ENCODE measurements at regions not wholly inside any gene's neighbourhood (a gene's known extent, or its start where the extent isn't known, plus 50 kb on each side); places are given as distances from the start of the nearest gene placed in this dataset.

GRCh38 chr1:168911370-168911769, 182.4 kb upstream of the DPT start:
- no peak for DNase-seq (ENCODE audit: low spot score)
- in situ Hi-C loops (cut with MboI; ENCODE audit: low sequenced_read_pairs, unreplicated experiment) = no loop called here

GRCh38 chr1:168913711-168914463, 184.9 kb upstream of the DPT start:
- TF ChIP-seq CTCF (IDR thresholded peaks at IDR 0.05; ENCODE audit: borderline replicate concordance, control extremely low read depth, extremely low read depth, insufficient read depth, missing control alignments) = no peak
- DNase-seq (ENCODE audit: low spot score) = no peak
- in situ Hi-C loops (cut with MboI; ENCODE audit: low sequenced_read_pairs, unreplicated experiment) = no loop called here

More at GRCh38 chr1:168911370-168911769, 182.4 kb upstream of the DPT start:
- TF ChIP-seq CTCF (IDR thresholded peaks at IDR 0.05; ENCODE audit: borderline replicate concordance, control extremely low read depth, extremely low read depth, insufficient read depth, missing control alignments) = no peak

GRCh38 chr1:168917309-168917708, 188.3 kb upstream of the DPT start:
- TF ChIP-seq CTCF (IDR thresholded peaks at IDR 0.05; ENCODE audit: borderline replicate concordance, control extremely low read depth, extremely low read depth, insufficient read depth, missing control alignments) = no peak
- DNase-seq (ENCODE audit: low spot score) = no peak
- in situ Hi-C loops (cut with MboI; ENCODE audit: low sequenced_read_pairs, unreplicated experiment) = no loop called here

- TF ChIP-seq CTCF (IDR thresholded peaks at IDR 0.05; ENCODE audit: borderline replicate concordance, control extremely low read depth, extremely low read depth, insufficient read depth, missing control alignments) = no peak
- DNase-seq (ENCODE audit: low spot score) = no peak
- in situ Hi-C loops (cut with MboI; ENCODE audit: low sequenced_read_pairs, unreplicated experiment) = no loop called here
Measured at GRCh38 chr1:168917796-168918195, 188.7 kb upstream of the ATP1B1 start.

- no peak for TF ChIP-seq CTCF (IDR thresholded peaks at IDR 0.05; ENCODE audit: borderline replicate concordance, control extremely low read depth, extremely low read depth, insufficient read depth, missing control alignments)
- in situ Hi-C loops (cut with MboI; ENCODE audit: low sequenced_read_pairs, unreplicated experiment) = no loop called here
- DNase-seq (ENCODE audit: low spot score) = no peak
Measured at GRCh38 chr1:168918860-168919741, 187.4 kb upstream of the ATP1B1 start.

GRCh38 chr1:168920456-168921094, 185.9 kb upstream of the ATP1B1 start:
- no peak for TF ChIP-seq CTCF (IDR thresholded peaks at IDR 0.05; ENCODE audit: borderline replicate concordance, control extremely low read depth, extremely low read depth, insufficient read depth, missing control alignments)
- DNase-seq (ENCODE audit: low spot score) = no peak
- in situ Hi-C loops (cut with MboI; ENCODE audit: low sequenced_read_pairs, unreplicated experiment) = no loop called here
